HFFc6 (cell line): ENCODE measurements at regions not wholly inside any gene's neighbourhood (a gene's known extent, or its start where the extent isn't known, plus 50 kb on each side); places are given as distances from the start of the nearest gene placed in this dataset.

Experiments
- DNase-seq: peaks from one replicate; pipeline ENCODE4 v3.0.0-alpha.2; 2018
- H3K27ac Mint-ChIP-seq: 2 replicates; pipeline ENCODE4 v1.8.0; 2020; ENCODE audit warnings: mild to moderate bottlenecking, mixed read lengths
- H3K27me3 Mint-ChIP-seq: 2 replicates; pipeline ENCODE4 v1.8.0; 2021; ENCODE audit warnings: mild to moderate bottlenecking, moderate library complexity, mixed read lengths; ENCODE audit not compliant: insufficient read depth
- H3K36me3 Mint-ChIP-seq: 2 replicates; pipeline ENCODE4 v1.8.0; 2021; ENCODE audit warnings: low read depth, mixed read lengths
- H3K4me1 Mint-ChIP-seq: 2 replicates; pipeline ENCODE4 v1.8.0; 2020; ENCODE audit warnings: low read depth, mixed read lengths
- H3K4me3 Mint-ChIP-seq: 2 replicates; pipeline ENCODE4 v1.8.0; 2020; ENCODE audit warnings: mild to moderate bottlenecking, moderate library complexity, mixed read lengths
- H3K9me3 Mint-ChIP-seq: 2 replicates; pipeline ENCODE4 v1.8.0; 2020; ENCODE audit warnings: mild to moderate bottlenecking, mixed read lengths
- CTCF ChIP-seq: fragments of 200-600 bp; sonication (generic); IDR thresholded peaks from 2 replicates; pipeline ENCODE4 v1.5.0; 2021; ENCODE audit warnings: antibody characterized with exemption, mild to moderate bottlenecking

- no peak overlapping the region for H3K27ac Mint-ChIP-seq
- H3K4me3 Mint-ChIP-seq: no peak overlapping the region
- peaks cover 47% of the 10 kb centered on the region for H3K4me1 Mint-ChIP-seq
- no peaks in the 10 kb centered on the region for H3K27me3 Mint-ChIP-seq
- no peak for DNase-seq
- H3K9me3 Mint-ChIP-seq: peaks cover 39% of the 10 kb centered on the region
- H3K36me3 Mint-ChIP-seq: peaks cover 47% of the 10 kb centered on the region
- TF ChIP-seq CTCF: no peak
Measured at GRCh38 chr11:28528217-28528616, 420.0 kb downstream of the METTL15 start.

GRCh38 chr11:28526406-28526751 is 418.2 kb downstream of the METTL15 start:
- Mint-ChIP-seq H3K27ac (no peak overlapping the region), H3K27me3 (no peaks in the 10 kb centered on the region), H3K9me3 (peaks cover 39% of the 10 kb centered on the region), H3K36me3 (peaks cover 44% of the 10 kb centered on the region), H3K4me3 (no peak overlapping the region), H3K4me1 (peaks cover 49% of the 10 kb centered on the region)
- DNase-seq: peak; percentile 29
- no peak for TF ChIP-seq CTCF

- H3K36me3 Mint-ChIP-seq: peaks cover 44% of the 10 kb centered on the region
- no peaks in the 10 kb centered on the region for H3K27me3 Mint-ChIP-seq
Measured at GRCh38 chr11:28525636-28526405, 417.6 kb downstream of the METTL15 start.

GRCh38 chr11:28524098-28524497 is 415.9 kb downstream of the METTL15 start:
- Mint-ChIP-seq H3K27me3 (no peaks in the 10 kb centered on the region), H3K27ac (peak overlapping the region; percentile 36), H3K4me1 (peaks cover 47% of the 10 kb centered on the region), H3K9me3 (peaks cover 39% of the 10 kb centered on the region), H3K4me3 (no peak overlapping the region), H3K36me3 (peaks cover 44% of the 10 kb centered on the region)
- no peak for TF ChIP-seq CTCF
- peak; percentile 60 for DNase-seq

More at GRCh38 chr11:28525636-28526405, 417.6 kb downstream of the METTL15 start:
- H3K27ac Mint-ChIP-seq: no peak overlapping the region
- peaks cover 55% of the 10 kb centered on the region for H3K4me1 Mint-ChIP-seq
- peaks cover 39% of the 10 kb centered on the region for H3K9me3 Mint-ChIP-seq
- no peak for DNase-seq
- no peak for TF ChIP-seq CTCF
- H3K4me3 Mint-ChIP-seq: no peak overlapping the region

GRCh38 chr11:28521075-28521474 is 412.9 kb downstream of the METTL15 start:
- Mint-ChIP-seq H3K4me3 (no peak overlapping the region), H3K4me1 (peaks cover 29% of the 10 kb centered on the region), H3K9me3 (peaks cover 22% of the 10 kb centered on the region), H3K27ac (peak overlapping the region; percentile 64; the same call in 1 of the 2 replicates), H3K36me3 (peaks cover 21% of the 10 kb centered on the region), H3K27me3 (no peaks in the 10 kb centered on the region)
- no peak for TF ChIP-seq CTCF
- no peak for DNase-seq
